ENCODE measurements at regions not wholly inside any gene's neighbourhood (a gene's known extent, or its start where the extent isn't known, plus 50 kb on each side); places are given as distances from the start of the nearest gene placed in this dataset.

DNA sequence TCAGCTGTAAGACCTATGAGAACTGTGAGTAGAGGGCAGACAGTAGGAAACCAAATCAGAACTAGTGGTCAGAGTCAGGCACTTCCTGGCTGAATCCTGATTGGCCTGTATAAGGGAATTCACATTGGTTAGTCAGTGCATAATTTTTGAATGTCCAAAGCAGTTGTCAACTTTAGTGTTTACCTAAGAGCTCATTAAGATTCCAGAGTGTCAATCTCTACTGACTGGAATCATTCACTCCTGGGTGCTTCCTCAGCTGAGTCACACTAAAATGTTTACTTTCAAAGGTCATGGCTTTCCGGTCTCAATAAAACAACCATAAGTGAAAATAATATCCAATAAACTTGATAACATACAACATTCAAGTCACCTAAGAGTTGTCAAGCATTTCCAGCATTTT lies 306.1 kb downstream of the C11orf87 start:
- Histone ChIP-seq H3K4me3 (ENCODE audit: low read depth, low read length) (no peak overlapping the region), H3K27me3 (ENCODE audit: control insufficient read depth, insufficient read depth, low read length) (no peaks in the 10 kb centered on the region), H3K9me3 (ENCODE audit: control insufficient read depth, insufficient read depth, low read length) (no peaks in the 10 kb centered on the region), H3K27ac (ENCODE audit: low read depth, low read length) (no peak overlapping the region)
- TF ChIP-seq, protein P1, sequence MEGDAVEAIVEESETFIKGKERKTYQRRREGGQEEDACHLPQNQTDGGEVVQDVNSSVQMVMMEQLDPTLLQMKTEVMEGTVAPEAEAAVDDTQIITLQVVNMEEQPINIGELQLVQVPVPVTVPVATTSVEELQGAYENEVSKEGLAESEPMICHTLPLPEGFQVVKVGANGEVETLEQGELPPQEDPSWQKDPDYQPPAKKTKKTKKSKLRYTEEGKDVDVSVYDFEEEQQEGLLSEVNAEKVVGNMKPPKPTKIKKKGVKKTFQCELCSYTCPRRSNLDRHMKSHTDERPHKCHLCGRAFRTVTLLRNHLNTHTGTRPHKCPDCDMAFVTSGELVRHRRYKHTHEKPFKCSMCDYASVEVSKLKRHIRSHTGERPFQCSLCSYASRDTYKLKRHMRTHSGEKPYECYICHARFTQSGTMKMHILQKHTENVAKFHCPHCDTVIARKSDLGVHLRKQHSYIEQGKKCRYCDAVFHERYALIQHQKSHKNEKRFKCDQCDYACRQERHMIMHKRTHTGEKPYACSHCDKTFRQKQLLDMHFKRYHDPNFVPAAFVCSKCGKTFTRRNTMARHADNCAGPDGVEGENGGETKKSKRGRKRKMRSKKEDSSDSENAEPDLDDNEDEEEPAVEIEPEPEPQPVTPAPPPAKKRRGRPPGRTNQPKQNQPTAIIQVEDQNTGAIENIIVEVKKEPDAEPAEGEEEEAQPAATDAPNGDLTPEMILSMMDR (IDR thresholded peaks at IDR 0.05; ENCODE audit: low read depth, low read length) = no peak
- CTCF ChIA-PET = no interaction called here
- DNase-seq (ENCODE audit: low read depth, low spot score) = no peak
- POLR2A ChIA-PET = no interaction called here

DNA sequence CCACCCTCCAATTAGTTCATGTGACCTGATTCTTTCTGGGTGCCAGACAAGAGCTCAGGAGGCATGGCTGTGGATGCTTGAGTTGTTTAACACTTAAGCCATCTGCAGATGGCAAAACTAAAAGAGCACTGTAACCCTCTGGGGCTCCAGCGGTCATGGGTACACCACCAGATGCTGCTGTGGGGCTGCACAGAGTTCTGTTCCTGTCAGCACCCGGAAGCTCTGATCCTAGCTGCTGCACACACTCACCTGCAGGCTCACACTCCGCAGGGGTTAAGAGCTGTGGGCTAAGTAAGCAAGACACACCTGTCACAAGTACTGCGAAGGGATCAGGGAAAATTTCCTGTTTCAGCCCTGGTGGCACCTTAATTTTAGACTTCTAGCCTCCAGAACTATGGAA lies 307.8 kb downstream of the C11orf87 start:
- Histone ChIP-seq H3K4me3 (ENCODE audit: low read depth, low read length) (no peak overlapping the region), H3K9me3 (ENCODE audit: control insufficient read depth, insufficient read depth, low read length) (no peaks in the 10 kb centered on the region), H3K27me3 (ENCODE audit: control insufficient read depth, insufficient read depth, low read length) (no peaks in the 10 kb centered on the region), H3K27ac (ENCODE audit: low read depth, low read length) (no peak overlapping the region)
- DNase-seq (ENCODE audit: low read depth, low spot score) = no peak
- TF ChIP-seq, protein P1 (IDR thresholded peaks at IDR 0.05; ENCODE audit: low read depth, low read length) = no peak
- CTCF ChIA-PET = no interaction called here
- POLR2A ChIA-PET = no interaction called here

DNA sequence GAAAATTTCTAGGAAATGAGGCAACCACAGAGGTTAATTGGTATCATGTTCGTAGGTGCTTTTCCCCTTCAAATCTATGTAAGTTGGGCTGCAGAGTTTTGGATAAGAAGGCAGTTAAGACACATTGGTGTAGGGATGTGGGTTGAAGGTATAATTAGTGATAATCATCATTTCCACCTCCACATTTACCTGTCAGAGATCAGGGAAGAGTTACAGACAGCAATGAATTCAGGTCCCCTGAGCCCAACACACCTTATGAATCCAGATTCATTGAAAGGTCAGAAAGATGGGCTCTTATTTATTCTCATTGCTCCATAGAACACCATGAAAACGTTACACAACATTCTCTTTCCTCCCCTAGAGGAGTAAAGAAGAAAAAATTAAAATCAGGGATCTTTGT lies 308.7 kb downstream of the C11orf87 start:
- Histone ChIP-seq H3K4me3 (ENCODE audit: low read depth, low read length) (no peak overlapping the region), H3K27me3 (ENCODE audit: control insufficient read depth, insufficient read depth, low read length) (no peaks in the 10 kb centered on the region), H3K9me3 (ENCODE audit: control insufficient read depth, insufficient read depth, low read length) (no peaks in the 10 kb centered on the region), H3K27ac (ENCODE audit: low read depth, low read length) (no peak overlapping the region)
- POLR2A ChIA-PET = no interaction called here
- CTCF ChIA-PET = no interaction called here
- no peak for DNase-seq (ENCODE audit: low read depth, low spot score)
- TF ChIP-seq, protein P1 (IDR thresholded peaks at IDR 0.05; ENCODE audit: low read depth, low read length) = no peak

DNA sequence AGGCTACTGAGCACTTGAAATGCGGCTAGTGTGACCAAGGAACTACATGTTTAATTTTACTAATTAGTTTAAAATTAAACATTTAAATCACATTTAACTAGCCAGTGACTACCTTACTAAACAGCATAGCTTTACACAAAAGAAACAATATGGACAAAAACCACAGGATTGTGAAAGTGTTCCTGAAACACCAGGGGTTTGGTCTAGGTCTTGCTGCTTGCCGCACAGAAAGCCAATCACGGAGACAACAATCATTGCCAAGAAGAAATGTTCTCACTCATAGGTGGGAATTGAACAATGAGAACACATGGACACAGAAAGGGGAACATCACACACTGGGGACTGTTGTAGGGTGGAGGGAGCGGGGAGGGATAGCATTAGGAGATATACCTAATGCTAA lies 309.5 kb downstream of the C11orf87 start:
- Histone ChIP-seq H3K9me3 (ENCODE audit: control insufficient read depth, insufficient read depth, low read length) (no peaks in the 10 kb centered on the region), H3K27ac (ENCODE audit: low read depth, low read length) (no peak overlapping the region), H3K4me3 (ENCODE audit: low read depth, low read length) (no peak overlapping the region), H3K27me3 (ENCODE audit: control insufficient read depth, insufficient read depth, low read length) (no peaks in the 10 kb centered on the region)
- POLR2A ChIA-PET = no interaction called here
- TF ChIP-seq, protein P1 (IDR thresholded peaks at IDR 0.05; ENCODE audit: low read depth, low read length) = no peak
- no peak for DNase-seq (ENCODE audit: low read depth, low spot score)
- CTCF ChIA-PET = no interaction called here

DNA sequence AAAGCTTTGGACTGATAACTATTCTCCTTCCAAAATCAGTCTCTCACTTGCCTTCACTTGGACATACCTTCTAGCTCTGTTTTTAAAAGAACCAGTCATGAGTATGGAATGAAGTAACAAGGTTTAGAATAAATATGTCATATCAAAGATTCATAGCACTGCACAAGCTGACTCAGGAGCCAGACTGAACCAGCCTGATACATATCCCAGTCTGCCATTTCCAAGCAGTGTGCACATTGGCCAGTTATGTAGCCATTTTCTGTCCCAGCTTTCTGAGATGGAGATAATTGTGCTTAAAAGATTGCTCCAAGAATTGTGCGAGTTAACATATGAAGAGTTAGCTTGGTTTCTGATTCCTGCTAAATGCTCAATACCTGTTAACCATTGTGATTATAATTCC lies 311.3 kb downstream of the C11orf87 start:
- ChIA-PET CTCF (no interaction called here), POLR2A (no interaction called here)
- no peak overlapping the region for H3K27ac ChIP-seq (ENCODE audit: low read depth, low read length)
- H3K9me3 ChIP-seq (ENCODE audit: control insufficient read depth, insufficient read depth, low read length) = no peaks in the 10 kb centered on the region
- no peaks in the 10 kb centered on the region for H3K27me3 ChIP-seq (ENCODE audit: control insufficient read depth, insufficient read depth, low read length)
- H3K4me3 ChIP-seq (ENCODE audit: low read depth, low read length) = no peak overlapping the region
- no peak for DNase-seq (ENCODE audit: low read depth, low spot score)
- TF ChIP-seq, protein P1 (IDR thresholded peaks at IDR 0.05; ENCODE audit: low read depth, low read length) = no peak
